NCI-H146 (cell line): ENCODE measurements at regions not wholly inside any gene's neighbourhood (a gene's known extent, or its start where the extent isn't known, plus 50 kb on each side); places are given as distances from the start of the nearest gene placed in this dataset.
A peak's percentile ranks its signal among the peaks of the same experiment; 100 is the strongest.
"Not testable (repeated sequence)": the region's sequence is repeated elsewhere in the genome, so short reads cannot be mapped to it uniquely, and the experiment has no call there.

Experiments used
- DNase-seq: peaks from one replicate; lab custom pipeline; 2025; lab: John Stamatoyannopoulos, UW

DNA sequence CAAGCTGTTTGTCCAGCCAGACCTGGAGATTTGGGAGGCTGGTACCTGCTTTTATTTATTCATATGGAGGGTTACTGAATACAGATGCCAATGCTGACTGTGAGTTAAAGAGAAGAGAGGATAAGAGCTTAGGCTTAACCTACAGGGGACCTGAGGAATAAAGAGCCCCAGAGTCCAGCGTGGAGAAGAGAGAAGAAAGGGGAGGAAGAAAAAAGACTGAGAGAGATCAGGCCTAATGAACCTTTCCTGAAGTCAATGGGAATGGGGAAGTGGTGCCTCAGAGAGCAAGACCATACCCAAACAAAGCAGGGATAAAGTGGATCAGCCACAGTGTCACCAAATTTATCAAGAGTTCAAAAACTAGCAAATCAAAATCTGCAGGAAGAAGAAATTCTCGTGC lies 348.6 kb upstream of the KCNH7 start:
- no peak for DNase-seq

DNA sequence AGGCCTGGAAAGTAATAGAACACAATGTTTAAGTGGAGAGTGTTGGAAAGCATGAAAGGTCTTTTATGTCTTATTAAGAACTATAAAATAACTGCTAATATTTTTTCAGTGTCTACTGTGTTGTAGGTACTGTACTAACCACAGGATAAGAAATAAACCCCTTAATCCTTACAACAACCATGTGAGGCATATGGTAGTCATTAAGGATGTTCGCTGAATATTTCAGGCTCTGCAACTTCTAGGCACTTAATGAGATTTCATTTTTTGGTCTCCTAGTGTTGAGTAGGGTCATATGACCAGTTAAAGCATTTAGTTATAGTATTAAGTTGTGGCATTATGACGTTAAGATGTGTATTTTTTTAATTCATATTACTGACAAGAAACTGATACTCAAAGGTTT lies 346.6 kb upstream of the KCNH7 start:
- no peak for DNase-seq

- no peak for DNase-seq
Measured at GRCh38 chr2:163182764-163183354, 344.3 kb upstream of the KCNH7 start.

- DNase-seq: no peak
Measured at GRCh38 chr2:163177592-163177991, 339.0 kb upstream of the KCNH7 start.

- no peak for DNase-seq
Measured at GRCh38 chr2:163175294-163175693, 336.7 kb upstream of the KCNH7 start.

- DNase-seq: no peak
Measured at GRCh38 chr2:163173591-163173990, 335.0 kb upstream of the KCNH7 start.

- DNase-seq: no peak
Measured at GRCh38 chr2:163171786-163172530, 333.4 kb upstream of the KCNH7 start.

GRCh38 chr2:163157891-163158496 lies 319.4 kb upstream of the KCNH7 start:
- DNase-seq: no peak

DNA sequence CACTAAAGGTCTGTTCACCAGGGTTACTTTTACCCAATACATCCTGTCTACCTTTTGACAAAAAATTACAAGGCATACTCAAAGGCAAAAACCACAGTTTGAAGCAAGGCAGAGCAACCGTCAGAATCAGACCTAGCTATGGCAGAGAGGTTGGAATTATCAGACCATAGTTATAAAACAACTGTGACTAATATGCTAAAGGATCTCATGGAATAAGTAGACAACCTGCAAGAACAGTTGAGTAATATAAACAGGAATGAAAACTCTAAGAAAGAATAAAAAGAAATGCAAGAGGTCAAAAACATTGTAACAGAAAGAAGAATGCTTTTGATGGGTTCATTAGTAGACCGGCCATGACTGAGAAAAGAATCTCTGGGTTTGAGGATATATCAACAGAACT lies 318.8 kb upstream of the KCNH7 start:
- no peak for DNase-seq

DNA sequence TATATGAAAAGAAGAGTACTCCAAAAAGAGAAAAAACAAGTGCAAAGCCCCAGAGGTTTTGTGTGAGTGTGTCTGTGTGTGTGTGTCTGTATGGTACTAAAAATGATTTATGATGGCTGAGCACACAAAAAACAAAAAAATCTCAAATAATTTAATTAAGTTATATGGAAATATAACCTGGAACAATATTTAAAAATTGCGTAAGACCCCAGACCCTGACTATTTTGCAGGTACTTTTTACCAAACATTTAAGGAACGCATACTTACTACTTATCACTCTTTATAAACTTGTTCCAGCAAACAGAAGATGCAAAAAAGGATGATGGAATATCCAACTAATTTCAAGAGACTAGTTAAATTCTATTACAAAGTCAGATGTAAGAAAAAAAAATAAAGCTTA lies 317.4 kb upstream of the KCNH7 start:
- DNase-seq: no peak

- DNase-seq: peak; percentile 36
Measured at GRCh38 chr2:163155279-163155883, 316.8 kb upstream of the KCNH7 start.

- DNase-seq: no peak
Measured at GRCh38 chr2:163142618-163143017, 304.1 kb upstream of the KCNH7 start.

- no peak for DNase-seq
Measured at GRCh38 chr2:163138947-163139346, 300.4 kb upstream of the KCNH7 start.

- no peak for DNase-seq
Measured at GRCh38 chr2:163135256-163135655, 296.7 kb upstream of the KCNH7 start.

- no peak for DNase-seq
Measured at GRCh38 chr2:163133602-163134001, 295.0 kb upstream of the KCNH7 start.

- peak; percentile 0 for DNase-seq
Measured at GRCh38 chr2:163132850-163133249, 294.3 kb upstream of the KCNH7 start.

DNA sequence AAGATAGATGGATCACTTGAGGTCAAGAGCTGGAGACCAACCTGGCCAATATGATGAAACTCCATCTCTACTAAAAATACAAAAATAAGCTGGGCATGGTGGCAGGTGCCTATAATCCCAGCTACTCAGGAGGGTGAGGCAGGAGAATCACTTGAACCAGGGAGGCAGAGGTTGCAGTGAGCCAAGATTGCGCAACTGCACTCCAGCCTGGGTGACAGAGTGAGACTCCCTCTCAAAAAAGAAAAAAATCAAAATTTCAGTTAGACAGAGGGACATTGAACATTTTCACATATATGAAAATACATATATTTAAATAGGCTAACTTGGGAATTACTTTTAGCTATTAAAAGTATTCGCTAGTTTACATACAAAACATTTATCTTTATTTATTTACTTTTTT lies 293.6 kb upstream of the KCNH7 start:
- DNase-seq: not testable (repeated sequence)

GRCh38 chr2:163123526-163123925 lies 285.0 kb upstream of the KCNH7 start:
- DNase-seq: no peak

- no peak for DNase-seq
Measured at GRCh38 chr2:163122257-163122656, 283.7 kb upstream of the KCNH7 start.

- no peak for DNase-seq
Measured at GRCh38 chr2:163121483-163121882, 282.9 kb upstream of the KCNH7 start.

- no peak for DNase-seq
Measured at GRCh38 chr2:163119966-163120365, 281.4 kb upstream of the KCNH7 start.

- no peak for DNase-seq
Measured at GRCh38 chr2:163086940-163087339, 248.4 kb upstream of the KCNH7 start.

GRCh38 chr2:163085366-163086024 lies 246.9 kb upstream of the KCNH7 start:
- DNase-seq: peak; percentile 42
